Activated naive CD4-positive, alpha-beta T cell treated with Interleukin-2 at 50 U/mL for 16 hours (primary cell): ENCODE measurements at regions not wholly inside any gene's neighbourhood (a gene's known extent, or its start where the extent isn't known, plus 50 kb on each side); places are given as distances from the start of the nearest gene placed in this dataset.

Source experiments
- DNase-seq: peaks from one replicate; pipeline ENCODE4 v3.0.0-alpha.2; 2020

- no peak for DNase-seq
Observed at GRCh38 chr7:13047061-13047460, 359.6 kb downstream of the ARL4A start.

DNA sequence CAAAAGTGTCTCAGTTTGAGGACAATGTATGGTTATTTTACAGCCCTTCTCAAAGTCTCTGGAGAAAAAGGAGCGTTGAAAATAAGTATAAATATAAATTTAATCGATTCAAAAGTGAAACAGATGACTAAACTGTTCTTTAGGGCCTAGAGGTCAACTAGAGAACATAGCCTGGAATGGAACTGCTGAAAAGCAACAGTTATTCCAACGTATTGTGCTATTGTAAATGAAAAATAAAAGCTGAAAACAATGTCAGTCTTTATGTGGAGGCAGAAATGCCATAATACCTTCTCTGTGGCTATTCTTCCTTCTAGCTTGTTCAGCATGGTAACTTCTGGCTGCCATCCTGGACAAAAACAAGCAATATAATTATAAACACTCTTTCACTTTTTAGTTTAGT, 362.5 kb downstream of the ARL4A start:
- no peak for DNase-seq

DNA sequence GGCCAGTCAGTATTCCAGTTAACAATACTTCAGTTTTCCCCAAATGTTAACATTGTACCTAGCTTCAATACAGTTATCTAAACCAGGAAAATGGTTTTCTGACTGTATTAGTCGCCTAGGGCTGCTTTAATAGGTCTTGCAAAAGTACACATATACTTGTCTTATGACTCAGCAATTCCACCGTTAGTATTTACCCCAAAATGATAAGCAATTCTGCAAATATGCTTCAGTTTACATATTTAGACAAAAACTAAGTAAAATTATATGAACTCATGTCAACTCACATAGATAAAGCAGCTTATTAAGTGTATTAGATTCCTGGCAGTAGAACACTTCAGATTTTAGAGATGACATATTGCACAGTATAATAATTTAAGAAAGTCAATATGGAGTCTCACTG, 363.3 kb downstream of the ARL4A start:
- no peak for DNase-seq

DNA sequence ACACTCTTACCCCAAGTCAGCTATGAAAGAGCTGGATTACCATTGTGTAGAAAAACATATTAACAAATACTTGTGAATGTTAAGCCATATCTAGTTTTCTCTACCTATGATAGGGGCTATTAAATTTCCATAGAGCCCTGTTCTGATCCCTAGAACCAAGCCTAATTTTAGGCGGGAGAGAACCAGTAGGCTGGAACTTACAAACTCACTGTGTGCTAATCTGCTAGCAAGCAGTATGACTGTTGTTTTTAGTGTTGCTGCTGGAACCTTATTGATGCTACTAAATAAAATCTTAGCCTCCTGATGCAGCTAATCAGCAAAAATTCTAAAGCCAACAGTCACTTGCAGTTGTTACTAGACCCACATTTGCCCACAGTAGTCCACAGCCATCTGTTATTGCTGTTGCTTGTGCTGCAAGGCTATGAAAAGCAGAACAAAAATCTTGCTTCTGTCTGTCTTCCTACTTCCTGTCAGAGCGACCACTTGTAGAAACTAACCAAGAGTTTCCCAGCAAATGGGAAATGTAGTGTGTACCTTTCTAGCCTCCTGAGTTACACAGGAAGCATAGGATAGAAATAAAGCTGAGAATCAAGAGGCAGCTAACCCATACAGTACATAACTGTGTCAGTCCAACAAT, 368.4 kb downstream of the ARL4A start:
- DNase-seq, result no peak

DNA sequence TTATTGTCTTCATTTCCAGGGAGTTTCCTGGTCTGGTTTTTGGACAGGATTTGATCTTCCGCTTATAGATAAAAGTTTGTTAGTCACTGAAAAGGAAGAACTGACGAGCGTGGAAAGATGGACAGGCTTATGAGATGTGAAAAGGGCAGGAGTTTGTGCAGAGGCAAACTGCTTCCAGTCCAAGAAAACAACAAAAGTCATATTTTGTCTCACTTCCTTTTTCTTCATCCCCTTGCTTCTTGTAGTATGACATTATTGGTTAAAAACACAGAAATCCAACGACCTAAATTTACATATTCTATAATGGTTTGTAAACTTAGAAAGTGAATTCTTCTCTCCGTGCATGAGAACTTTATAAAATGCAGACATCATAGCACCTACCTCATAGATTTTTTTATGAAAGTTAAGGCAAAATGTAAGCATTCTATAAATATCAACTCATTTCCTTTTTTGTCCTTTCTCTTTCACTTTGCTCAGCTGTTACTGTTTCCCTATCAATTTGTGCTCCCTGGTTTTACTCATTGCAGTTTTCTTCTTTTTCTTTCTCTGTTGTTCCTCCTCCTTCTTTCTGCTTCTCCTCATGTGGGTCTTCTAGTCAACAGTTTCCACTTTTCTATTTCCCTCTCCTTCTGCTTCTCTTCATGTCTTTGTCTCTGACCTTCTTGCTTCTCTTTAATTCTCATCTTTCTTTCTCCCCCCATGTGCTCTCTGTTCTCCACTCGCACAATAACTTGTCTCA, 370.2 kb downstream of the ARL4A start:
- no peak for DNase-seq

DNA sequence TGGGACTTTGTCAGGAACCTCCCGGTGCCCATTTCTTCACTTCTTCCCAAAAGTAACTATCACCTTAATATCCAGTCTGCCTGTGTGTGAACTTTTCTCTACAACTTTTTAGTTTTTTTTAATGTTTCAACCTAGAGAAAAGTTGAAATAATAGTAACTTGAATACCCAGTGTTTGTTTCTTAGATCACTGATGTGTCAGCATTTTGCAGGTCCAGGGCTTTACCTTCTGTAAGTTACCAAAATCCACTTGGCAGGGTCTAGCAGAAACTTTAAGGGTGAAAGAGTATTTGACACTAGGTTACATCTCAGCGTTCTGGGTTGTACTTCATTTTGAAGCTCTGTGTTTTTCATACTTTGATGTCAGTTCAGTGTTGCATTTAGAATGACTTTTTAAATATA, 372.7 kb downstream of the ARL4A start:
- DNase-seq, result no peak

GRCh38 chr7:13061115-13061514, 373.7 kb downstream of the ARL4A start:
- no peak for DNase-seq

- DNase-seq, result no peak
Observed at GRCh38 chr7:13062631-13063030, 375.2 kb downstream of the ARL4A start.

GRCh38 chr7:13067036-13067435, 379.6 kb downstream of the ARL4A start:
- no peak for DNase-seq

DNA sequence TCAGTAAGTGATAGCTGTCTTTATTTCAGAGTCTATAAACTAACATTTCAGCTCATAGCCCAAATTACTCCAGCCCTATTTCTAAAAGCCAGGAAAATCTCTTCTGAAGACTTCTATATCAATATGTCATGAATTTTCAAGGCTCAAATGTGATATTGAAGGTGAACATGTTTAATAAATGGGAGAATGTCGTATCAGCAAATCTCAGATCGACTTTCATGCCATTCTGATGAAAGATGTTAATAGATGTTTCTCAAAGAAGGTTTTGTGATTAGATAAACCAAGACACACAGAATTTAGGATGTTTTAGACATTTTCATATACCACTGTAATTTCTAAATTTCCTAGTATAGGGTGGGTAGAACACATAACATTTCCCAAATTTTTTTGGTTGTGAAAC, 380.6 kb downstream of the ARL4A start:
- DNase-seq, result no peak

DNA sequence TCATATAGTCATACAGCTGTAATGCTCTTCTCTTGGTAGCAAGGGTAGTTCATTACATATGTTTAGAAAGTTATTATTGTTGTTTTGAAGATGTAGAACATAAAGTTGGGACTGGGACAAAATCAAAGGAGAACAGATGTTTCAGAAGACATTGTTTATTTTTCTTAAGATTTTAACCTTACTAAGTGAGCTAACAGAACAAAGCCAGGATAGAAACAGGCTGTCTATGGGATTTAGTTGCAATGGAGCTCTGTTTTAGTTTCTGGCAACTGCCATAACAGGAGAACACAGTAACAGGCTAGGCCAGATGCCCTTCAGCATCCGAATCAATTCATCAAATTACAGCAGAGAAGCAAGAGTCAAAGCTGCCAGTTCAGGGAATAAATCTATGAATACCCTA, 382.4 kb downstream of the ARL4A start:
- no peak for DNase-seq

DNA sequence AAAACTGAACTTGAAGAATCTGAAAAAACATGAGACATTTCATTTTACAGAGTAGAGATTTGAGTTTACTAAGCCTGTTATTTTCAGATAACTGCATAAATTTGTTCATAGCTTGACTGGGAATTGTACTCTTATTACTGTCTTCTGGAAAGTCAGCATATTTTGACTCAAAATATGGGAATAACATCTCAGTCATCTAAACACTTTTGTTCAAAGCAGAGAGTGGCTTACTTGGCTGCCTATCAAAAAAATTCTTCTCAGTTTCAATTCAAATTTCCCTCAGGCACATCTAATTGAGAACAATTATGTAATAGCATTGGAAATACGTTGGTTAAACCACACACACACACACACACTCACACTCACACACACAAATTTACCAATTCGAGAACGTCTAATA, 384.6 kb downstream of the ARL4A start:
- no peak for DNase-seq

- DNase-seq, result no peak
Observed at GRCh38 chr7:13077466-13077865, 390.0 kb downstream of the ARL4A start.

DNA sequence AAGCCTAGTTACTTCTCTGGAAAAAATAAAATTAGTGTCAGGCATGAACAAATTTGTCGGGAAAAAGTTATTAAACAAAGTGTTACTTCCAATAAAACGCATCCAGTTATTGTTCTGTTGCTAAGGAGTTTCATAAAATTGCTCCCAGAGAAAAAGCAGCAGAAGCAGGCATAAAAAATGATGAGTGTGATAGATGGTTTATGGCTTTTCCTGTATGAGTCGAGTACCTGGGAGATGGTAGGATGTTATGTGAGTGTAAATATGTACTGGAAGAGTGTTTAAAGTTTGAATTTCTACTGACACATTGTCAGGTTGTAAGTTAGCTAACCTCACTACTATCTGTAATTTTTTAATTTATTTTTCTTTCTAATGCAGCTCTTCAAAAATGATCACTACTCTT, 390.7 kb downstream of the ARL4A start:
- no peak for DNase-seq

- DNase-seq, result no peak
Observed at GRCh38 chr7:13090959-13091358, 403.5 kb downstream of the ARL4A start.

- DNase-seq, result no peak
Observed at GRCh38 chr7:13091974-13092707, 404.7 kb downstream of the ARL4A start.

DNA sequence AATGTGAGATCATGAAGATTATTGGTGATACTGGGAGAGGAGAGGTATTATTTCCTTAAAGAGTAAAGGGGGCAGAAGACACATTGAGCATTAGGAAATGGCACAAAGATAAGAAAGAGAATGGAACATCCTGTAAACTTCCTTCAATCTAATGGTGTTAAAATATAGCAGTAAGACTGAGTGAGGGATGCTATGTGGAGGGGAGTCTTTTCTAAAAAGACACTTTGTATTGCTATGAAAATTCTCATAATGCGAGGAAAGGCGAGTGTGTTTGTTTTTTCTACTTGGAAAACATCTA, 405.2 kb downstream of the ARL4A start:
- DNase-seq, result no peak

DNA sequence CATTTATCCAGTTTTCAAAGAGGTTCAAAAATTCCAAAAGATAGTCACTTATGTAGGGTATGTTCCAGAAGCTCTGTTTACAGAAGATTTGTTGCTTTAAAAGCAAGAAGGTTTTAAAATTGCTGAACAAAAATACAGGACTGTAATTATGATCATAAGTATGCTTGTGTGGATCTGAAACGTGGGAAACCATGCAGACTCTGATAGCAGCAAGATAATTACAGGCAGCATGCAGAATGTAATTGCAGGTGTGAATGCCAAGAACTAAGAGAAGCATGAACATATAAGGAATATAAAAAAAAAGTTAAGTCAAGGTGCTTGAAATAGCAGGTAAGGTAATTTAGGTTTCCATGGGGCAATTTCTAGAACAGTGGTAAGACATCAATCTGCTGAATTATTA, 405.7 kb downstream of the ARL4A start:
- no peak for DNase-seq

DNA sequence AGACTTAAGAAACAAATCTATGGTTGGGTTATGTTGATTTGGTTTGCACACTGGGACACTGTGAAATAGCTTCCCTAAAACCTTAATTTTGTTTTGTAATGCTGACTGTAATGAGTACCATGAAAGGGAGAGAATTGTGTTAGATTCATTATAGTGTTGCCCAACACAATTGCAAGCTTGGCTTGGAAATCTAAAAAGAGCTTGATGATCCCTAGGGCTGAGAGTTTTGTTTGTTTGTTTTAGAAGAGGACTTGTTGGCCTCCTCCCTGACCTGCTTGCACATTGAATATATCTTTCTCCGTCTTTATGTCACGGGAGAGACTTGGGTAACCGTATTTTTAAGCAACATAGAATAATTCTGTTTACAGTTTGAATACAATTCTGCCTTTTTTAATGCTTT, 410.1 kb downstream of the ARL4A start:
- DNase-seq, result no peak

GRCh38 chr7:13098161-13098560, 410.7 kb downstream of the ARL4A start:
- DNase-seq, result no peak

DNA sequence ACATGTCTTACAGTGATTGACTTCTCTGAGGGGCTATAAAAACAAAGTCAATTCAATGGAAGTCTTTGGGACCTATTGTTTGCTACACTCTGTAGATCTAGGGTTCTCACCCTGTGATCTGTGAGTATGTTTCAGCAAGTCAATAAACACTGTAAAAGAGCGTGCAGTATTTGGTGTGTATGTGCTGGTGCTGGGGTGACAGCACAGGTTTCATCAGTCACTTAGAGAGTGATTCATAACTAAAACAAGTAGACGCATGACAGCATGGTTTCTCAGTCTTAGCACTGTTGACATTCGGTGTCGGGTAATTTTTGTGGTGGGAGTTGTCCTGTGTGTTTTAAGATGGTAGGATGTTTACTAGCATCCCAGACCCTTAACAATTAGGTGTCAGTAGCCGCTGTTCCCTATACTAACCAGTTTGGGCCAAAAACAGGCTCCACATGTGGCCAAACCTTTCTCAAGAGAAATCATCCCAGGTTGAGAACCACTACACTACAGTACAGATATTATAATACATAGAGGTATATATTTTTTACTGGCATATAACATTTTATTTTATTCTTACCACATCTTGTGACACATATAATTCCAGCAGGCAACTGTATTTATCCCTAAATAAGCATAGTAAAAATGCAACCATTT, 411.8 kb downstream of the ARL4A start:
- no peak for DNase-seq

- DNase-seq, result no peak
Observed at GRCh38 chr7:13104128-13104527, 416.7 kb downstream of the ARL4A start.

DNA sequence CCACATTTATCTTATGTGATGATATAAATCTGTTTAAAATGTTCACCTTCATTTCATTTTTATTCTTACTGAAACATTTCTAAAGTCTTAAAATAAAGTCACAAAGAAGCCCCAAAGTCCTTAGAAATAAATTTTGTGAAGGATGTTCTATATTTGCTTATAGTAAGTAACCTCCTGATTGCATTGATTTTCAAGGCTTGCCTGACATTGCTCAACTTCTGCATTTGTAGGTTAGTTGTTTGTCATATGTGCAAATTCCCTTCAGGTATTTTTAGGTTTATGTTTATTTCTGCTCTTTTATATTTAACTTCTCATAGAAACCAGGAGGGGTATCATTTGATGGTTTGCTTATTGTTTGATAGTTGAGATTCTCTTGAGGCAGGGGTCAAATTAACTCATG, 417.8 kb downstream of the ARL4A start:
- no peak for DNase-seq

DNA sequence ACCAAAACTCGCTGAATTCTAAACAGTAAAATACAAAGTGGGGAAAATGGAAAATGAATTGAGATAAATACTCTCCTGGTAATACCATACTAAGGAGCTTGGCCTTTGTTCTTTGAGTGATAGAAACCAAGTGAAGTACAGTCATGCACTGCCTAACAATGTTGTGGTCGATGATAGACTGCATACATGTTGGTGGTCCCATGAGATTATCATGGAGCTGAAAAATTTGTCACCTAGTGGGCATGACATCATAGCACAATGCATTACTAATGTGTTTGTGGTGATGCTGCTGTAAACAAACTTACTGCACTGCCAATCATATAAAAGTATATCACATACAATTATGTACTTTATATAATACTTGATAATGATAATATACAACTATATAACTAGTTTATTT, 419.1 kb downstream of the ARL4A start:
- DNase-seq, result no peak
